ENCODE measurements at regions not wholly inside any gene's neighbourhood (a gene's known extent, or its start where the extent isn't known, plus 50 kb on each side); places are given as distances from the start of the nearest gene placed in this dataset.
A peak's percentile ranks its signal among the peaks of the same experiment; 100 is the strongest.

GRCh38 chr4:136441629-136442282 is 1090.5 kb downstream of the PCDH18 start:
- DNase-seq: no peak

DNA sequence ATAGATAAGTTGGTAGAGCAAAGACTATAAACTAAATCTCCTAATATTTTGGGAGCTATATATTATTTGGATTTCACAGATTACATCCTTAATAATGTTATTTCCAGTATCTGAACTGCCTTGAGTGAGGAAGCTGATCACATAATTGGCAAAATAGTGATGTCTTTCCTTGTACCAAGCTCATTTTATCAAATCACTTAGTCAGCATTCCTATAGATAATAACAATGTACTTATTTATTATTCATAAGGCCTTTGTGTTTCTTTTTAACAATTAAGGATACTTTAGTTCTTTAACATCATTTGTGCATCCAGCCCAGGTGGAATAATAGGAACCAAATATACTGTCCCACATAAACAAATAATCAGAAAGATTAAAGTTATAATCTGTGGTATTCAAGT is 1093.6 kb downstream of the PCDH18 start:
- no peak for DNase-seq

DNA sequence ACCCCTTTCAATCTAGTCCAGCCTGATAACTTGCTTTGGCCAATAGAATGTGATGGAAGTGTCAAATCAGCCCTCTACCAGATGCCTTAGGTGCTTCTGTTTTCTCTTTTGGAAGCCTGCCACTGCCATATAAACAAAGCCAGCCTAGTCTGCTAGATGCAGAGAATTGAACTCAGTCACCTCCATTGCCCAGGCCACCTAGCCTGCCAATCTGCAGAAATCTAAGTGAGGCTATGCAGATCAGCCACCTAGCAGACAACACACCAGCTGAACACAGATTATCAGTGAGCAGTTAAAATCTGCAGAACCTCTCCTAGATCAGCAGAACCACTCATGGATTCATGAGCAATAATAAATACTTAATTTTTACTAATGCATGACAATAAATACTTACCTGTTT is 1108.2 kb downstream of the PCDH18 start:
- DNase-seq: no peak

- DNase-seq: no peak
Observed at GRCh38 chr4:136414981-136415380, 1117.3 kb downstream of the PCDH18 start.

- no peak for DNase-seq
Observed at GRCh38 chr4:136412708-136413107, 1119.6 kb downstream of the PCDH18 start.

- no peak for DNase-seq
Observed at GRCh38 chr4:136400829-136401228, 1131.5 kb downstream of the PCDH18 start.

DNA sequence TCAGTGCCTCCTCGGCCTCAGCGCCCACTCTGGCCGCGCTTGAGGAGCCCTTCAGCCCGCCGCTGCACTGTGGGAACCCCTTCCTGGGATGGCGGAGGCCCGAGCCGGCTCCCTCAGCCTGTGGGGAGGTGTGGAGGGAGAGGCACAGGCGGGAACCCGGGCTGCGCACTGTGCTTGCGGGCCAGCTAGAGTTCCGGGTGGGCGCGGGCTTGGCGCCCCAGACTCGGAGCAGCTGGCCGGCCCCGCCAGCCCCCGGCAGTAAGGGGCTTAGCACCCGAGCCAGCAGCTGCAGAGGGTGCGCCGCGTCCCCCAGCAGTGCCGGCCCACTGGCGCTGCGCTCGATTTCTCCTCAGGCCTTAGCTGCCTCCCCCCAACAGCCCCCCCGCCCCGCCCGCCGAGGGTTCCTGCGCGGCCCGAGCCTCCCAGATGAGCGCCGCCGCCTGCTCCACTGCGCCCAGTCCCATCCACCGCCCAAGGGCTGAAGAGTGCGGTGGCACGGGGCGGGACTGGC is 1137.0 kb downstream of the PCDH18 start:
- DNase-seq: peak in 2 of 51 donors; percentile 1 to 4

DNA sequence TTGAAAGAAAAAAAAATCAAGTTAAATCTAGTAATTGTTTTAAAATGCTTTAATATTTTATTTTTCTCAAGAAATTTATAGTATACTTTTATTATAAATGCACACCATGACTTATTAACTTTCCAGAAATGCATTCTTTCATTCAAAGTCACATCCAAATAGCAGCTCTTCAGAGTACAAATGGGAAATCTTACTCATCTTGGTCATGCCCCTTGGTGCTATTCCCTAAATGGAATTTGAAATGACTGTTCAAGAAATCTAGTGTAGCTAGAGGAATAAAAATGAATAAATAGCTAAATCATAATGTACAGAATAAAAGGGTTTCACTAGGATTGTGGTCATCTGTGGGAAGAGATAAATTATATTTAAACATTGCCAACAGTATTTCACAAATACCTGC is 1139.7 kb downstream of the PCDH18 start:
- no peak for DNase-seq

DNA sequence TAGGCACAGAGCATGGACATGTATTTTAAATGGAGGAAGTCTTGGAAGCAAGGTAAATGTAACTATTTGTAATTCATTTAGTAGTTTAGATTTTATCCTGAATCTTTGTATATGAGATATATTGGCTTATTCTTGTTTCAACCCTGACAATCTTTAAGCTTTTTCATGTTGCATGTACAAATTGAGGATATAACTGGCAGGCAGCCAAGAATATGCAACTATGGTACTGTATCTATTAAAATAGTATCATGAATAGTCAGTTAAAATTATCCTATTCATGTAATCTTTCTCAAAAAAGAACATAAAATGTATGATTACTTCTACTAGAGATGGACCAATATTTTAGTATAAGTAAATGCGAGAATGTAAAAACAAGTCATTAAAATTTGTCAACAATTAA is 1141.5 kb downstream of the PCDH18 start:
- DNase-seq: no peak

GRCh38 chr4:136383082-136383481 is 1149.2 kb downstream of the PCDH18 start:
- no peak for DNase-seq

GRCh38 chr4:136371231-136371630 is 1161.1 kb downstream of the PCDH18 start:
- no peak for DNase-seq

GRCh38 chr4:136369073-136369472 is 1163.2 kb downstream of the PCDH18 start:
- DNase-seq: no peak

- DNase-seq: no peak
Observed at GRCh38 chr4:136357556-136357955, 1174.7 kb downstream of the PCDH18 start.

DNA sequence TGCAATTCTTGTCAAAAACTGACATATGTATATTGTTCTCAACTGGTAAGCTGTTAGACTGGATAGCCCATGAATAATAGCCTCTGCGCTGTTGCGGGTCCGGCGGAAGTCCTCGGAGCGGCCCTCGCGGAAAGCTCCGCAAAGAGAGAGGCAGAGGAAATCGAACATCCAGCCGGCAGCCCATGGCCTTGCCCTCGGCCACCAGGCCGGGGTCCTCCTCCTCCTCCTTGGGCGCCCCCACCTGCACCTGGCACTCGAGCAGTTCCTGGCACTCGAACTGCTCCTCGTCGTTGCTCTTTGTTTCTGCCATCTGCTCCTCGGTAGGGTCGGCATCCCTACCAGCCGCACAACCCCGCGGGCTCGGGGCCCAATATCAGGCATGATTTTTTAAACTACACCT is 1176.3 kb downstream of the PCDH18 start:
- DNase-seq: no peak

DNA sequence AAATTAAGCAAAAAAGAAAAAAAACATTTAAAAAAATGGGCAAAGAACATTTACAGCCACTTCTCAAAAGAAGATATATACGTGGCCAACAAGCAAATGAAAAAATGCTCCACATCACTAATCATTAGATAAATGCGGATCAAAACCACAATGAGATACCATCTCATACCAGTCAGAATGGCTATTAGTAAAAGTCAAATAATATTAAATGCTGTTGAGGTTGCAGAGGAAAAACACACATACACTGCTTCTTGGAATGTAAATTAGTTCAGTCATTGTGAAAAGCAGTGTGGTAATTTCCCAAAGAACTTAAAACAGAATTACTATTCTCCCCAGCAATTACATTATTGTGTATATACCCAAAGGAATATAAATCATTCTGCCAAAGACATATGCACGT is 1189.0 kb downstream of the PCDH18 start:
- no peak for DNase-seq

DNA sequence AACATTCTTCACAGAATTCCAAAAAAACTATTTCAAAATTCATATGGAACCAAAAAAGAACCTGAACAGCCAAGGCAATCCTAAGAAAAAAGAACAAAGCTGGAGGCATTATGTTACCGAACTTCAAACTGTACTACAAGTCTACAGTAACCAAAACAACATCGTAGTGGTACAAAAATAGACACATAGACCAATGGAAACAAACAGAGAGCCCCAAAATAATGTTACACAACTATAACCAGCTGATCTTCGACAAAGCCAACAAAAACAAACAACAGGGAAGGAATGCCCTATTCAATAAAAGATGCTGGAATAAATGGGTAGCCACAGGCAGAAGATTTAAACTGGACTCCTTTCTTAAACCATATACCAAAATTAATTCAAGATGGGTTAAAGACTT is 1189.6 kb downstream of the PCDH18 start:
- no peak for DNase-seq

DNA sequence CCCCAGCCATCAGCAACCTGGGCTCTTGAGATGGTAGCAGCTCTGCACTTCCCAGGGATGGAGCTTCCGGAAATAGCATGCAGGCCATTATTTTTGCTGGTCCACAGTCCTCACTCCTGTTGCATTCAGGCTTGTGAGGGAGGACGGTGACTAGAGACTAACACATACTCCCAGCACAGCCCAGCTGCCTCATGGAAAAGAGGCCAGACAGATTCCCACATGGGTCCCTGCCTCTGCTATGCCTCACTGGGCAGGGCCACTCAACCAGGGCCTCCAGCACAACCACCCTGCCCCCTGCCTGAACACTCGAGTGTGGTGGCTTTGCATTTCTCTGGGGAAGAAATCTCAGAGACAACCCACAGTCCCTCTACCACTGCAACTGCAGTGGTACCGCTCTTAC is 1195.1 kb downstream of the PCDH18 start:
- no peak for DNase-seq

GRCh38 chr4:136336479-136336878 is 1195.8 kb downstream of the PCDH18 start:
- DNase-seq: no peak

GRCh38 chr4:136329042-136329662 is 1203.1 kb downstream of the PCDH18 start:
- no peak for DNase-seq

- DNase-seq: no peak
Observed at GRCh38 chr4:136328131-136328530, 1204.2 kb downstream of the PCDH18 start.

- no peak for DNase-seq
Observed at GRCh38 chr4:136320465-136320813, 1211.9 kb downstream of the PCDH18 start.

- DNase-seq: no peak
Observed at GRCh38 chr4:136319789-136320464, 1212.4 kb downstream of the PCDH18 start.

GRCh38 chr4:136316961-136317360 is 1215.3 kb downstream of the PCDH18 start:
- no peak for DNase-seq
